ENCODE measurements at regions not wholly inside any gene's neighbourhood (a gene's known extent, or its start where the extent isn't known, plus 50 kb on each side); places are given as distances from the start of the nearest gene placed in this dataset.

DNA sequence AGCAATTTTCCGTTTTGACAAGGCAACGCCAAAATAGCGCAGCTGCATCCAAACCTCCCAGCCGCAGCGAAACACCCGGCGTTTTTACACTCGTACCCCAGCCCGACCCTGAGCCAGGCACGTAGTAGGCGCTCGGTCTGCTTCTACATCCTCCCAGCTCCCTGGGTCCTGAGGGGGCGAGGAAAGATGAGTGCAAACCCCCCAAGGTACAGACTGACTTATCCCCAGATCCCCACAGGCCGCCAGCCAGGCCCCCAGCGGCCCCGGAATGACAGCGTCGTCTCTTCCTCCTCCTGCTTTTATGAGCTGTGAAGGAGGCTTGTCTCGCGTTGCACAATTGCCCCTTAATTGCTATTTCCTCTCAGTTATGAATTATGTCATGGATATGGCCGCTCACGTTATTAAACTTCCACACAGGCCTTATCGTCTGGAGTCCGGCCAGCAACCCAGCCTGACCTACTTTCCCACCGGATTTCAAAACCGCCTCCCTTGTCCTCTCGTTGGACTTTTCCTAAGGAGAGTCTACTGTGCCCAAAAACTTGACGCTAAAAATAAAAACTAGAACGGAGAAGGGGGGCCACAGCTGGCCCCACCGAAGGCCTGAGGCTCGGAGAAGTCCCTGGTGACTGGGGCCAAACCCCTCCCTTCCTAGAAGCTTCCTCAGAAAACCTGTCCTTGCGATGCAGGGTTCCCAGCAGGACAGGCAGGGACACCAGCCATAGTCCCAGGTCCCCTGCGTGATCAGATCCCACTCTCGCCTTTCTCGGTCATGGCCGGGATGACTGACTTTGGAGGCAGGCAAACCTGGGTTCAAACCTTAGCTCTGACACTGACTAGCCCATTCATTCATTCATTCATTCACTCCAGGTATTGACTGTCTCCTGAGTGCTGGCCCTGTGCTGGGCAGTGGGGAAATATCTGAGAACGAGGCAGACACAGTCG lies 130.9 kb upstream of the PTPN1 start:
- Histone ChIP-seq H3K4me3 (peak overlapping the region in 1 of 4 donors; percentile 2), H3K36me3 (replicated peaks in 1 of 2) (no peaks in the 10 kb centered on the region), H3K27ac (peak overlapping the region; percentile 71 to 96 (median 86)), H3K9me3 (replicated peaks in 1 of 3) (no peaks in the 10 kb centered on the region), H3K4me1 (replicated peaks in 1 of 2) (peaks cover 43 to 45% of the 10 kb centered on the region in 2 donors), H3K27me3 (no peaks in the 10 kb centered on the region)
- TF ChIP-seq, protein P1, sequence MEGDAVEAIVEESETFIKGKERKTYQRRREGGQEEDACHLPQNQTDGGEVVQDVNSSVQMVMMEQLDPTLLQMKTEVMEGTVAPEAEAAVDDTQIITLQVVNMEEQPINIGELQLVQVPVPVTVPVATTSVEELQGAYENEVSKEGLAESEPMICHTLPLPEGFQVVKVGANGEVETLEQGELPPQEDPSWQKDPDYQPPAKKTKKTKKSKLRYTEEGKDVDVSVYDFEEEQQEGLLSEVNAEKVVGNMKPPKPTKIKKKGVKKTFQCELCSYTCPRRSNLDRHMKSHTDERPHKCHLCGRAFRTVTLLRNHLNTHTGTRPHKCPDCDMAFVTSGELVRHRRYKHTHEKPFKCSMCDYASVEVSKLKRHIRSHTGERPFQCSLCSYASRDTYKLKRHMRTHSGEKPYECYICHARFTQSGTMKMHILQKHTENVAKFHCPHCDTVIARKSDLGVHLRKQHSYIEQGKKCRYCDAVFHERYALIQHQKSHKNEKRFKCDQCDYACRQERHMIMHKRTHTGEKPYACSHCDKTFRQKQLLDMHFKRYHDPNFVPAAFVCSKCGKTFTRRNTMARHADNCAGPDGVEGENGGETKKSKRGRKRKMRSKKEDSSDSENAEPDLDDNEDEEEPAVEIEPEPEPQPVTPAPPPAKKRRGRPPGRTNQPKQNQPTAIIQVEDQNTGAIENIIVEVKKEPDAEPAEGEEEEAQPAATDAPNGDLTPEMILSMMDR (IDR thresholded peaks at IDR 0.05): peak in 1 of 6 experiments; percentile 18
- TF ChIP-seq POLR2A (IDR thresholded peaks at IDR 0.05): peak; percentile 82 to 87
- intact Hi-C loops (cut with DNase I): loop anchor here (10.0 kb wide), 1 partner anchor 65 kb away; no protein-coding TSS in a partner anchor
- peak; percentile 92 to 99 (median 97) for DNase-seq
- 18 to 23% (median 19%) methylated on average over 34 to 38 of the region's 38 CpGs for WGBS, 4 donors

DNA sequence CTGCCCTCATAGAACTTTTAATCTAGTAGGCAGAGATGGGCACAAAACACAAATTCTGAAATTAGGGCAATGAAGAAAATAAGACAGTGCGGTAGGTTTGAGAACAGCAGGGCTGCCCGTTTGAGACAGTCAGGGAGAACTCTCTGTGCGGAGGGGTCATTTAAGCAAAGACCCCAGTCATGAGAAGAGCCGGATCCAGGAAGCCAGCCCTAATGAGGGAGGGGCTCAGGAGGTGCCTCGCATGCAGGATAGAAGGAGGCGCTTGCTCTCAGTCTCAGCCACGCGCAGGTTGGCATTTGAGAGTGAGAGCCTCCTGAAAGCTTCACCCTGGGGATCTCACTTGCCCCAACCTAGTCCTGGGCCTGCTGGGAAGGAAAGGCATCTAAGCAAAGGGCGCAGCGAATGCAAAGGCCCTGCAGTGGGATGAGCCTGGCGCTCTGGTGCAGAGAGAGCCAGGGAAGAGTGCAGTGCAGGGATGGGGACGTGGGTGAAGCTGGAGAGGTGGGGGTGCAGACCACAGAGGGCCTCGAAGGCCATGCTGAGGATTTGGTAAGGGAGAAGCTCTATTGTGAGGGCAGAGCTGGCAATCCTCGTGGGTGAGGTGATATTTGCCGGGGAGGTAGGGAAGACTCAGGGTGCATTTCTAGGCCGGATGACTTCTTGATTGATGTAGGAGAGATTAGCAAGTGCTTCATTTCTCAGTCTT lies 130.0 kb upstream of the PTPN1 start:
- TF ChIP-seq POLR2A (IDR thresholded peaks at IDR 0.05): no peak
- TF ChIP-seq, protein P1 (IDR thresholded peaks at IDR 0.05): no peak
- Histone ChIP-seq H3K27me3 (no peaks in the 10 kb centered on the region), H3K4me1 (replicated peaks in 1 of 2) (peaks cover 43 to 45% of the 10 kb centered on the region in 2 donors), H3K9me3 (replicated peaks in 1 of 3) (no peaks in the 10 kb centered on the region), H3K27ac (peak overlapping the region; percentile 71 to 96 (median 74)), H3K4me3 (no peak overlapping the region), H3K36me3 (replicated peaks in 1 of 2) (no peaks in the 10 kb centered on the region)
- WGBS, 4 donors: 79 to 89% (median 88%) methylated on average over 15 to 16 of the region's 16 CpGs
- intact Hi-C loops (cut with DNase I): loop anchor here (10.0 kb wide), 1 partner anchor 65 kb away; no protein-coding TSS in a partner anchor
- DNase-seq: no peak

DNA sequence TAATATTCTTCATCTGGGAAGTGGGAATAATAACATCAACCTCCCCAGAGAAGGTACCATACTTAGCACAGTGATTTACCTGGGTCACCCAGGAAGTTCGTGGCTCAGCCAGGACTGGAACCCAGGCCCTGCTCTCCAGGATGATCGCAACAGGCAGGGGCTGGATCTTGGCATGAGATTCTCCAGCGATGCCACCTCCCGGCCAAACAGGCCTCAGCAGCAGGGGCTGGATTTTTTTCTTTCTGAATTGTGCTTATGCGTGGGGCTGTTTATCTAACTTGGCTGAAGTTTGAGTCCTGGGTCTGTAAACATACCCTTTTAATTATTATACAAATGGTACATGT lies 129.5 kb upstream of the PTPN1 start:
- no peak overlapping the region for H3K4me3 ChIP-seq
- intact Hi-C loops (cut with DNase I): no loop called here
- TF ChIP-seq POLR2A (IDR thresholded peaks at IDR 0.05): no peak
- TF ChIP-seq, protein P1 (IDR thresholded peaks at IDR 0.05): peak; percentile 12 to 51 (median 44)
- no peaks in the 10 kb centered on the region for H3K9me3 ChIP-seq (replicated peaks in 1 of 3)
- H3K4me1 ChIP-seq (replicated peaks in 1 of 2): peaks cover 43 to 45% of the 10 kb centered on the region in 2 donors
- no peaks in the 10 kb centered on the region for H3K36me3 ChIP-seq (replicated peaks in 1 of 2)
- WGBS, 4 donors: 35 to 60% (median 38%) methylated on average over 5 of the region's 5 CpGs
- peak overlapping the region in 3 of 5 donors; percentile 74 to 96 (median 94) for H3K27ac ChIP-seq
- peak in 4 of 7 donors; percentile 53 to 74 (median 59) for DNase-seq
- no peaks in the 10 kb centered on the region for H3K27me3 ChIP-seq

DNA sequence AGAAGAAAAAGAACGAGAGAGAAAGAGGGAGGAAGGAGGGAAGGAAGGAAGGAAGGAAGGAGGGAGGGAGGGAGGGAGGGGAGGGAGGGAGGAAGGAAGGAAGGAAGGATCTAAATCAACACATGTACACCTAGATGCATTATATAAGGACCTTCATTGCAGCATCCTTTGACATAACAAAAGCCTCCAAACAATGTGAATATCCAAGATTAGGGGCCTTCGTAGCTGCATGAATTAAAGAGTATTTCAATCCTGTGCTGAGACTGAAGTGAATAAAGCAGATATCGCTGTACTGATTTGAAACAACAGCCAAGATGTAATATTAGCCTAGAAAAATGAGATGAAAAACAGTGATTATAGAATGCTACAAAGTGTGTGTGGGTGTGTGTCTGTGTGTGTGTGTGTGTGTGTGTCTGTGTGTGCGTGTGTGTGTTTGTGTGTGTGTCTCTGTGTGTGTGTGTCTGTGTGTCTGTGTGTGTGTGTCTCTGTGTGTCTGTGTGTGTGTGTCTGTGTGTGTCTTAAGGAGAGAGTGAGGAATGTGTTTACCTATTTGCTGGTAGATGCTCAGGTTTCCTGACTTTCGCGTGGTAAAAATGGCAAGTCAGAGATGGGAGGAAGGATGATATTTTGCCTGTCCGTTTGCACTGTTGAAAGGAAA lies 129.0 kb upstream of the PTPN1 start:
- Histone ChIP-seq H3K4me3 (no peak overlapping the region), H3K9me3 (replicated peaks in 1 of 3) (no peaks in the 10 kb centered on the region), H3K36me3 (replicated peaks in 1 of 2) (no peaks in the 10 kb centered on the region), H3K4me1 (replicated peaks in 1 of 2) (peaks cover 43 to 45% of the 10 kb centered on the region in 2 donors), H3K27me3 (no peaks in the 10 kb centered on the region), H3K27ac (peak overlapping the region in 3 of 5 donors; percentile 8 to 94 (median 74))
- 64 to 67% (median 65%) methylated on average over 7 of the region's 7 CpGs for WGBS, 4 donors
- intact Hi-C loops (cut with DNase I): no loop called here
- no peak for TF ChIP-seq POLR2A (IDR thresholded peaks at IDR 0.05)
- TF ChIP-seq, protein P1 (IDR thresholded peaks at IDR 0.05): no peak
- DNase-seq: no peak

Data from adrenal gland (tissue), 9 donors.